ENCODE measurements at regions not wholly inside any gene's neighbourhood (a gene's known extent, or its start where the extent isn't known, plus 50 kb on each side); places are given as distances from the start of the nearest gene placed in this dataset.

GRCh38 chr6:125511809-125512396 is 210.1 kb upstream of the HDDC2 start:
- H3K4me3 ChIP-seq (ENCODE audit: low read length): no peak overlapping the region
- Mint-ChIP-seq H3K4me3 (no peak overlapping the region), H3K4me1 (no peaks in the 10 kb centered on the region), H3K36me3 (peaks cover 0 to 3% (median 0%) of the 10 kb centered on the region in 5 donors), H3K27me3 (peaks cover 11 to 33% (median 18%) of the 10 kb centered on the region in 5 donors), H3K27ac (no peak overlapping the region), H3K9me3 (peaks cover 0 to 18% (median 7%) of the 10 kb centered on the region in 11 donors)
- no peaks in the 10 kb centered on the region for H3K27me3 ChIP-seq (ENCODE audit: control insufficient read depth in 2 of 2, insufficient read depth in 2 of 2, low read length in 2 of 2)
- no peak for DNase-seq
- no peak for ATAC-seq
- ChIA-PET POLR2A (no interaction called here), CTCF (interaction anchor here (0.6 kb wide), 1 partner anchor 34 kb away, joined by 3 read pairs; no protein-coding TSS in a partner anchor)
- H3K4me1 ChIP-seq (ENCODE audit: control insufficient read depth in 2 of 2, insufficient read depth in 2 of 2, low read length in 2 of 2): no peaks in the 10 kb centered on the region
- no peak overlapping the region for H3K27ac ChIP-seq (ENCODE audit: low read depth, low read length)
- H3K9me3 ChIP-seq (ENCODE audit: control insufficient read depth in 2 of 3, low read length in 3 of 3): peaks cover 0 to under 1% (median 0%) of the 10 kb centered on the region in 3 experiments
- H3K36me3 ChIP-seq (ENCODE audit: control insufficient read depth in 2 of 3, insufficient read depth in 3 of 3, low read length in 3 of 3): no peaks in the 10 kb centered on the region
- intact Hi-C loops (cut with micrococcal nuclease): loop anchor here (1.0 to 2.0 kb wide), 3 partner anchors 241 to 463 kb away; no protein-coding TSS in a partner anchor

- Mint-ChIP-seq H3K4me1 (no peaks in the 10 kb centered on the region), H3K4me3 (no peak overlapping the region), H3K27me3 (peaks cover 10 to 37% (median 19%) of the 10 kb centered on the region in 5 donors), H3K9me3 (peaks cover 0 to 24% (median 7%) of the 10 kb centered on the region in 11 donors), H3K36me3 (peaks cover 0 to 3% (median 0%) of the 10 kb centered on the region in 5 donors), H3K27ac (no peak overlapping the region)
- DNase-seq: peak in 1 of 9 donors; percentile 9
- no peaks in the 10 kb centered on the region for H3K4me1 ChIP-seq (ENCODE audit: control insufficient read depth in 2 of 2, insufficient read depth in 2 of 2, low read length in 2 of 2)
- no peaks in the 10 kb centered on the region for H3K36me3 ChIP-seq (ENCODE audit: control insufficient read depth in 2 of 3, insufficient read depth in 3 of 3, low read length in 3 of 3)
- no peaks in the 10 kb centered on the region for H3K27me3 ChIP-seq (ENCODE audit: control insufficient read depth in 2 of 2, insufficient read depth in 2 of 2, low read length in 2 of 2)
- CTCF ChIA-PET: no interaction called here
- no peak for ATAC-seq
- POLR2A ChIA-PET: no interaction called here
- H3K4me3 ChIP-seq (ENCODE audit: low read length): no peak overlapping the region
- no peak overlapping the region for H3K27ac ChIP-seq (ENCODE audit: low read depth, low read length)
- H3K9me3 ChIP-seq (ENCODE audit: control insufficient read depth in 2 of 3, low read length in 3 of 3): peaks cover 0 to 4% (median 0%) of the 10 kb centered on the region in 3 experiments
- intact Hi-C loops (cut with micrococcal nuclease): loop anchor here (1.0 to 2.0 kb wide), 3 partner anchors 241 to 462 kb away; no protein-coding TSS in a partner anchor
These were observed 210.9 kb upstream of the HDDC2 start for GRCh38 chr6:125512621-125513020.

GRCh38 chr6:125513978-125514377 is 212.2 kb upstream of the HDDC2 start:
- Histone ChIP-seq H3K4me1 (ENCODE audit: control insufficient read depth in 2 of 2, insufficient read depth in 2 of 2, low read length in 2 of 2) (no peaks in the 10 kb centered on the region), H3K4me3 (ENCODE audit: low read length) (no peak overlapping the region), H3K27ac (ENCODE audit: low read depth, low read length) (no peak overlapping the region), H3K36me3 (ENCODE audit: control insufficient read depth in 2 of 3, insufficient read depth in 3 of 3, low read length in 3 of 3) (no peaks in the 10 kb centered on the region), H3K27me3 (ENCODE audit: control insufficient read depth in 2 of 2, insufficient read depth in 2 of 2, low read length in 2 of 2) (no peaks in the 10 kb centered on the region), H3K9me3 (ENCODE audit: control insufficient read depth in 2 of 3, low read length in 3 of 3) (peaks cover 0 to 4% (median 0%) of the 10 kb centered on the region in 3 experiments)
- Mint-ChIP-seq H3K27ac (no peak overlapping the region), H3K4me3 (no peak overlapping the region), H3K4me1 (no peaks in the 10 kb centered on the region), H3K36me3 (peaks cover 0 to 3% (median 0%) of the 10 kb centered on the region in 5 donors), H3K9me3 (peaks cover 0 to 28% (median 9%) of the 10 kb centered on the region in 11 donors), H3K27me3 (peaks cover 4 to 35% (median 16%) of the 10 kb centered on the region in 5 donors)
- POLR2A ChIA-PET: no interaction called here
- intact Hi-C loops (cut with micrococcal nuclease): loop anchor here in 1 of 2 donors (2.0 kb wide), 1 partner anchor 461 kb away; no protein-coding TSS in a partner anchor
- ATAC-seq: no peak
- CTCF ChIA-PET: no interaction called here
- no peak for DNase-seq

- H3K9me3 Mint-ChIP-seq: peaks cover 0 to 28% (median 11%) of the 10 kb centered on the region in 11 donors
- Histone ChIP-seq H3K36me3 (ENCODE audit: control insufficient read depth in 2 of 3, insufficient read depth in 3 of 3, low read length in 3 of 3) (no peaks in the 10 kb centered on the region), H3K27me3 (ENCODE audit: control insufficient read depth in 2 of 2, insufficient read depth in 2 of 2, low read length in 2 of 2) (no peaks in the 10 kb centered on the region), H3K9me3 (ENCODE audit: control insufficient read depth in 2 of 3, low read length in 3 of 3) (peaks cover 0 to 4% (median 0%) of the 10 kb centered on the region in 3 experiments), H3K4me1 (ENCODE audit: control insufficient read depth in 2 of 2, insufficient read depth in 2 of 2, low read length in 2 of 2) (no peaks in the 10 kb centered on the region), H3K4me3 (ENCODE audit: low read length) (no peak overlapping the region), H3K27ac (ENCODE audit: low read depth, low read length) (no peak overlapping the region)
- no peak overlapping the region for H3K4me3 Mint-ChIP-seq
- intact Hi-C loops (cut with micrococcal nuclease): no loop called here
- no peak for DNase-seq
- ATAC-seq: no peak
- no peak overlapping the region for H3K27ac Mint-ChIP-seq
- peaks cover 0 to 36% (median 16%) of the 10 kb centered on the region in 5 donors for H3K27me3 Mint-ChIP-seq
- CTCF ChIA-PET: no interaction called here
- H3K4me1 Mint-ChIP-seq: no peaks in the 10 kb centered on the region
- peaks cover 0 to 3% (median 0%) of the 10 kb centered on the region in 5 donors for H3K36me3 Mint-ChIP-seq
- POLR2A ChIA-PET: no interaction called here
These were observed 214.9 kb upstream of the HDDC2 start for GRCh38 chr6:125516644-125517043.

DNA sequence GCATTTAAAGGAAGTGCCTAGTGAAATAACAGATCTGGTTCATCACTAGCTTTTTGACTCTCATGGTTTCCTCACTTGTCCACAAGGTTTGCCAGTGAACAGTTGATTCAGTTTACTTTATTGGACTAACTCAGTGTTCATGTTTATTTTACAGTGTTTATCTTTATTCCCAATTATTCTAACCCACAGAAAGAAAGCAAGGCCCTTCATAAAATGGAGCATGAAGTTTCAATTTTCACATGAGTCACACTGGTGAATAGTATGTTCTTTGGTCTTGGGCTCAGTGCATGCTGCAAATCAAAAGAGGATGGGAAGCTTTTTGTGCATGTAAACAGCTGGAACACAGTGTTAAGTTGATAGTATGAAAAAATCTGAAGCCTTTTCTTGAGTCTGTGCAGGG is 217.6 kb upstream of the HDDC2 start:
- Histone ChIP-seq H3K4me3 (ENCODE audit: low read length) (no peak overlapping the region), H3K36me3 (ENCODE audit: control insufficient read depth in 2 of 3, insufficient read depth in 3 of 3, low read length in 3 of 3) (no peaks in the 10 kb centered on the region), H3K27ac (ENCODE audit: low read depth, low read length) (no peak overlapping the region), H3K27me3 (ENCODE audit: control insufficient read depth in 2 of 2, insufficient read depth in 2 of 2, low read length in 2 of 2) (no peaks in the 10 kb centered on the region), H3K9me3 (ENCODE audit: control insufficient read depth in 2 of 3, low read length in 3 of 3) (peaks cover 0 to 4% (median 0%) of the 10 kb centered on the region in 3 experiments), H3K4me1 (ENCODE audit: control insufficient read depth in 2 of 2, insufficient read depth in 2 of 2, low read length in 2 of 2) (no peaks in the 10 kb centered on the region)
- ATAC-seq (no peak), DNase-seq (no peak)
- peaks cover 0 to 3% (median 0%) of the 10 kb centered on the region in 5 donors for H3K36me3 Mint-ChIP-seq
- H3K4me3 Mint-ChIP-seq: no peak overlapping the region
- H3K4me1 Mint-ChIP-seq: no peaks in the 10 kb centered on the region
- peaks cover 10 to 36% (median 27%) of the 10 kb centered on the region in 5 donors for H3K27me3 Mint-ChIP-seq
- CTCF ChIA-PET: no interaction called here
- POLR2A ChIA-PET: interaction anchor here (0.7 kb wide), 1 partner anchor 1831 kb away, joined by 3 read pairs; no protein-coding TSS in a partner anchor
- intact Hi-C loops (cut with micrococcal nuclease): no loop called here
- H3K9me3 Mint-ChIP-seq: peaks cover 0 to 28% (median 11%) of the 10 kb centered on the region in 11 donors
- no peak overlapping the region for H3K27ac Mint-ChIP-seq

GRCh38 chr6:125524356-125524755 is 222.6 kb upstream of the HDDC2 start:
- H3K4me1 ChIP-seq (ENCODE audit: control insufficient read depth in 2 of 2, insufficient read depth in 2 of 2, low read length in 2 of 2): no peaks in the 10 kb centered on the region
- Mint-ChIP-seq H3K27me3 (peaks cover 16 to 43% (median 38%) of the 10 kb centered on the region in 5 donors), H3K9me3 (peaks cover 0 to 4% (median 0%) of the 10 kb centered on the region in 11 donors), H3K4me1 (no peaks in the 10 kb centered on the region), H3K4me3 (no peak overlapping the region), H3K27ac (no peak overlapping the region), H3K36me3 (no peaks in the 10 kb centered on the region)
- H3K36me3 ChIP-seq (ENCODE audit: control insufficient read depth in 2 of 3, insufficient read depth in 3 of 3, low read length in 3 of 3): no peaks in the 10 kb centered on the region
- no peak overlapping the region for H3K4me3 ChIP-seq (ENCODE audit: low read length)
- no peaks in the 10 kb centered on the region for H3K27me3 ChIP-seq (ENCODE audit: control insufficient read depth in 2 of 2, insufficient read depth in 2 of 2, low read length in 2 of 2)
- intact Hi-C loops (cut with micrococcal nuclease): no loop called here
- H3K9me3 ChIP-seq (ENCODE audit: control insufficient read depth in 2 of 3, low read length in 3 of 3): no peaks in the 10 kb centered on the region
- no peak overlapping the region for H3K27ac ChIP-seq (ENCODE audit: low read depth, low read length)
- CTCF ChIA-PET: no interaction called here
- POLR2A ChIA-PET: no interaction called here
- ATAC-seq (no peak), DNase-seq (no peak)
